HG03342 (cell line): ENCODE measurements at regions not wholly inside any gene's neighbourhood (a gene's known extent, or its start where the extent isn't known, plus 50 kb on each side); places are given as distances from the start of the nearest gene placed in this dataset.
"Not testable (repeated sequence)": the region's sequence is repeated elsewhere in the genome, so short reads cannot be mapped to it uniquely, and the experiment has no call there.

ENCODE experiments used
- ATAC-seq: cut with Tn5 transposase; IDR thresholded peaks from one replicate; pipeline ENCODE4 v1.9.1; 2021; ENCODE audit warnings: mild to moderate bottlenecking, moderate library complexity; ENCODE audit not compliant: unreplicated experiment

DNA sequence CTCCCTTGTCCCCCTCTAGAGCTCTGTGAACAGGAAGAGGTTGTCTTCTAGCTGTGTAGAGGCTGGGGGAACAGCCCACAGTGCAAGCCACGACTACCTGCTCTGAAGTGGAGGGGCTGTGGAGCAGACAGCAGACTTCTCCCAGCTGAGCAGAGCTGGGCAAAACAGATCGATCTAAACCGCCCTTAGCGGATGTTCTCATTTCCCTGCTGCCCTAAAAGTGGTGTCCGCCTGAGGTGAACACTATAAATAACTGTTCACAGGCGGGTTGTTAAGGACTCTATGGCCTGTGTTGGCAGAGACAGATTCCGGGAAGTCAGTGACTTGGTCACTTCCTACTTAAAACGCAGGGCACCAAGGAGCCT lies 203.2 kb downstream of the RHOU start:
- no peak for ATAC-seq

DNA sequence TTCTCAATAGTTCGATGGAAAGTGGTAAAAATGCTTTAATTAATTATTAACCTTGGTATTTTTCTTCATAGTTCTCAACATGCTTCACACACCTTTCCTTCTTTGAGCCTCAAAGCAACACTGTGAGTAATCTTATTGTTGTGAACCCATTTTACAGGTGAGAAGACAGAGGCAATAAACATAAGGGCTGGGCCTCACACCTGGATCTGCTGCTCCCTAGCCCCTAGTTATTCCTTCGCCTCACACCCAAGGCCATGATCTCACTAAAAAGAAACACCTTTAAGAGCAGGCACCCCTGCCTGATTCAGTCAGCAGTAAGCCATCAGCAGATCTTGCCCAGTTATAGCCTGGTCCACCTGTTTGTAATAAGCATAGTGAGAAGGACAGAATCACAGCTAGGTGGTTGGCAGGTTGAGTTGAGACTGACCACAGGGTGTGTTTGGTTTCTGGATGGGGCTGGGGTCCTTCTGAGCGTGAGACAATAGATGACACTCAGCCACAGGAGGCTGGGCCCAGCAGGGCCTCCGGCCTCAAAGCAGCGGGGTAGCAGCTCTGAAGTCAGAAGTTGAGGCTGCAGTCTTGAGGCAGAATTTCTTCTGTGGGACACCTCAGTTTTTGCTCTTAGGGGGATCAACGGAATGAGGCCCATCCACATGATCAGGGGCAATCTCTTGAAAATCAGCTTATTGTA lies 203.9 kb downstream of the RHOU start:
- ATAC-seq = no peak

DNA sequence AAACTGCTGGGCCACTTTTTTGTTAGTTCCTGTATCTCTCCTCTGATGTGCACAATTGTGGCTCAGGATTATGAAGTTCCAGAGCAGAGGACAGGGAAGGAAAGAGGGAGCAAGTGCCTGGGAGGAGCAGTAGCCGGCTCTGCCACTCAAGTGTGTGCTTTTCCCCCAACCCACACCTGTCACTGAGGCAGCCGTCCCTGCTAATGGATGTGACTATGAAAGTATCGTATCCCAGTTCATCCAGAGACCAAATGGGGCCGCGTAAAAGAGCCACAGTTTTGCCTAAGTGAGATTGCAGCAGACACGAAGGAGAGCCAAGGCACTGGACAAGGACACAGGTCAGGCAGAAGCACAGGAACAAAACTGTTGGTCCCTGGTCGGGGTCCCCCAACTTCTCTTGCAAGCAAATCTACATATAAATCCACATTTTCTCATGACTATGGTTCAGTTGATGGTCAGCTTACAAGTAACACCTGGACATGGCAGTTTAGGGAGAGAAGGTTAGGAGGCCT lies 204.7 kb downstream of the RHOU start:
- no peak for ATAC-seq

DNA sequence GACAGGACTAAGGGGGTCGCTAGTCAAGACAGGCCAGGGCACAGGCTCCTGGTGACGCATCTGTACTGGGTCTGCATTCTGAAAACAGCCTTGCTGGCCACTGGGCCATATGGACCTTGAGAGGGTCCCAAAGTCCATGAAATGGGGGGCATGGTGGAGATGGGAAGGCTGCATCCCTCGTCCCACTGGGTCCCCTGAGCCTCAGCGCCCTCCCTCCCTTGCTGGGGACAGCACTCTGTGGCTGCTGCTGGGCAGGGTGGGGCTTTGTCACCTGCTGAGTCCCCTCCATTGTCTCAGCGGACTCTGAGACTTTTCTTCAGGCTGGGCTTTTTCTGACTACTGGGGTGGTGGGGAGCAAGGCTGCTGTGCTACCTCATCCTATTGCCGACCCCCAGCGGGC lies 205.2 kb downstream of the RHOU start:
- no peak for ATAC-seq

DNA sequence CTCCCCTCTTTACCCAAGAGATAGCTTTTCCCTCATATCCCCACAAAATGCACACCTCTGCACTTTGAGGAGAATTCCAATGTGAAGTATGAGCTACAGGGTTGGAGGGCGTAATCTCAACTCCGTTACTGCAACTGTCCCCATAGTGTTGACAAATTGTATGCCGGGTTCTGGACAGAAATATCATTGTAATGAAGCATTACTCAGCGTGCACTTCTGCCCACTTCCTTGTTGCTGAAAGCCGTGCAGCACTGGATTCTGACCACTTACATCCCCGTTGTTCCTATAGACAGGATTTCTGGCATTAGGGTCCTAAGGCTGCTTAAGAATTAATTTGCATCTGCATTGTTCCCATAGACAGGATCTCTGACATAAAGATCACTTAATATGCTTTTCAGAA lies 205.6 kb downstream of the RHOU start:
- ATAC-seq = no peak

DNA sequence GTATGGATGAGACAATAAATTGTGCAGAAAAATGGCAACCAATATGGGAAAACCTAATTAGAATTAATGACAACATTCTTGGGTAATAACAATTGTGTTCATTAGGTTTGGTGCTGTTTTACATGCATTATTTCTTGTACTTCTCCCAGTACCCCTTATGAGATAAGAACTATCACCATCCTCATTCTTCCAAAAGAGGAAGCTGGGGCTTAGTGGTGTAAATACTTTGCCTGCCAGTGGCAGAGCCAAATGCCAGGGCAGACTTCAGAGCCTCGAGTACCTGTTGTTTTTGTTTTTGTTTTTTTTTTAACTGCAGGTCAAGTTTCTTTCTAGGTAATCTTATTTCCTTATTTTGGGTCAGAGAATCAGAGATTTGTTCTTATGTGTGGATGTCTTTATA lies 206.4 kb downstream of the RHOU start:
- ATAC-seq = no peak

DNA sequence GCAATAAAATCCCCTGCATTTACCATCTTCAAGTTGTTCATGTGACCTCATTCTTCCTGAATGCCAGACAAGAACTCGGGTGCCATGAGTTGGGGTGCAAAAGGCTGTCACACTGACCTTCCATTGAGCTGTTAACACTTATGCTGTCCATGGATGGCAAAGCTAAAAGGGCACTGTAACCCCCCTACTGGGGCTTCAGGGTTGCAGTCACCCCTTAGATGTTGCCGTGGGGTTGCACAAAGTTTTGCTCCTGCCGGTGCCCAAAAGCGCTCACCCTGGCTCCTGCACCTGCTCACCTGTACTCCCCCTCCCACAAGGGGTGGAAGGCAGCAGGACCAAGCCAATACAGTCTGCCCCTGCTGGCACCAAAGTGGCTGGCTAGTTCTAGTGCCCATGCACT lies 208.2 kb downstream of the RHOU start:
- no peak for ATAC-seq

DNA sequence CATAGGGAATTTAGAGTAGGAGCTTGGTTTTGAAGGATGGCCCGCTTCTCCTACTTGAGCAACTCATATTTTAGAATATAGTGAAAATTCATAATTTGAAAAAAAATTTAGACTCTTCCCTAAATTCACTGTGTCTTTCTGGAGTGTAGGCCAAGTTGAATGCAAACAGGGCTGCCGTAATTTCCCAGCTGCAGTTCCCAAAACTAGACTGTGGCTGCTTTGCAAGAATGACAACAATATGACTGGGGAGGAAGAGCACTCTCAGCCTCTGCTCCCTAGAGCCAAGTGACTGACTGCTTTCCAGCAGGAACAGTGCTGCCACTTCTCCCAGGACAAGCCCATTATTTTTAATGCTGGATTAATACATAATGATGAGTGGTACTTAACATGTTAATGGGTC lies 209.0 kb downstream of the RHOU start:
- ATAC-seq = no peak

DNA sequence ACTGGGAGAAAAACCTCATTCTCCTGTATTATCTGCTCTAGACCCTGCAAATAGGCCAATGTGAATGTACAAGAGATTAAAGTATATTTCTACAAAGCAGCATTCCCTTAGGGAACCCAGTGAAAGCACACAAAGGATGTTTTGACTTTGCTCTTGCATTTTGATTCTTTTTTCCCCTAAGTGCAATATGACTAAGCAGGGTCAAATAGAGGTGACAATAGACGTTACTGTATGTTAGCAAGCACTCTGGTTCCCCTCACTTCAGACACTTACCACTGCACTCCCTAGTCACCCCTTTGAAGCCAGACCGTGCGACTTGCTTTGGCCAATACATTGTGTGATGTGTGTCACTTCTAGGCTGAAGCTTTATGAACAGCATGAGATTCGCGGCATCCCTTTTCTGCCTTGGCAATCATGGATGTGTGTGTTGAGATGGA lies 209.7 kb downstream of the RHOU start:
- no peak for ATAC-seq

DNA sequence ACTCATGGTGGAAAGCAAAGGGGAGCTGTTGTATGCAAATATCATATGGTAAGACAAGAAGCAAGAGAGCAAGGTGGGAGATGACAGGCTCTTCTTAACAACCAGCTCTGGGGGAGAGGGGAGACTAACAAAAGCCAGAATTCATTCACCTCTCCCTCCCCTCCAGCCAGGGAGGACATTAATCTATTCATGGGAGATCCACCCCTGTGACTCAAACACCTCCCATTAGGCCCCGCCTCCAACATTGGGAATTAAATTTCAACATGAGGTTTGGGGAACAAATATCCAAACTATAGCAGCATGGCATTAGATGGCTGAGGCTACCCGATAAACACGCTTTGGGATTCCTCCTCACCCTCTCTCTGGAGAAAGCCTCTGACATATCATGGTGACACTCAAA lies 210.6 kb downstream of the RHOU start:
- no peak for ATAC-seq

DNA sequence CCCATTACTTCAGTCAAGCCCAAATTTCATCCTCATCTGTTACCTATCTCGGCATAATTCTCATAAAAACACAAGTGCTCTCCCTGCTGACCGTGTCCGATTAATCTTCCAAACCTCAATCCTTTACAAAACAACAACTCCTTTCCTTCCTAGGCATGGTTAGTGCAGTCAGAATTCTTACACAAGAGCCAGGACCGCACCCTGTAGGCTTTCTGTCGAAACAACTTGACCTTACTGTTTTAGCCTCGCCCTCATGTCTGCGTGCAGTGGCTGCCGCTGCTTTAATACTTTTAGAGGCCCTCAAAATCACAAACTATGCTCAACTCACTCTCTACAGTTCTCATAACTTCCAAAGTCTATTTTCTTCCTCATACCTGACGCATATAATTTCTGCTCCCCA lies 214.3 kb downstream of the RHOU start:
- not testable (repeated sequence) for ATAC-seq

DNA sequence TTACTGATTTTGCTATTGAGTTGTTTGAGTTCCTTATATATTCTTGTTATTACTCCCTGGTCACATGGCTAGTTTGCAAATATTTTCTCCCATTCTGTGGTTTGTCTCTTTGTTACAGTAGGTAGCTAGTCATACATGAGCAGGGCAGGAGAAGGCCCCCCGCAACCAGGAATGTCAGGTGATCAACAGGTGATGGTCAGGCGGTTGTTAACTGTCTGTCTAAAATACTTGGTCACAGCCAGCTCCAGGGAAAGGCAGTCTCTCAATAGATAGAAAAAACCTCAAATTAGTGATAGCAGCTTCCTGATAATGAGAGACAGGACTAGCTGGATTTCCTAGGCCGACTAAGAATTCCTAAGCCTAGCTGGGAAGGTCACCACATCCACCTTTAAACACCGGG lies 217.9 kb downstream of the RHOU start:
- no peak for ATAC-seq

DNA sequence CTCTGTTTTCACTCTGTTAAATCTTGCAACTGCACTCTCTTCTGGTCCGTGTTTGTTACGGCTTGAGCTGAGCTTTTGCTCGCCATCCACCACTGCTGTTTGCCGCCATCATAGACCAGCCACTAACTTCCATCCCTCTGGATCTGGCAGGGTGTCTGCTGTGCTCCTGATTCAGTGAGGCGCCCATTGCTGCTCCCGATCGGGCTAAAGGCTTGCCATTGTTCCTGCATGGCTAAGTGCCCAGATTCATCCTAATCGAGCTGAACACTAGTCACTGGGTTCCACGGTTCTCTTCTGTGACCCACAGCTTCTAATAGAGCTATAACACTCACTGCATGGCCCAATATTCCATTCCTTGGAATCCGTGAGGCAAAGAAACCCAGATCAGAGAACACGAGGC lies 218.5 kb downstream of the RHOU start:
- ATAC-seq = not testable (repeated sequence)

DNA sequence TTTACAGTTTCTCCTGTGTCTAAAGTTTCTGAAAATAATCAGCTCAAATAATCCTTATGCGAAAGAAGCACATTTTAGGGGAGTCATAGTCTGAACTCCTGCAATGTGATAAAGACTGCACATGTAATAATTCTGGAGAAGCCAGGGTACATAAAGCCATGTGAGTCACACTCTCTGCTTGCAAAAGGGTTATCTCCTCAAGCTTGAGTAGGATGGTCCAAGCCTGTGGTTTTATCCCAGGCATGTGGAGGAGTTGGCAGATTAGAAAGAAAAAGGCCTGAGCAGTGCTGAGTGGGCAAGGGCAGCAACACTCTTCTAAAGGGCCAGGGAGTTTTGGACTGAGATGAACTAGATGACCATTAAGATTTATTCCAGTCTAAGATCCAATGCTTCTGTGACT lies 220.4 kb downstream of the RHOU start:
- ATAC-seq = no peak

DNA sequence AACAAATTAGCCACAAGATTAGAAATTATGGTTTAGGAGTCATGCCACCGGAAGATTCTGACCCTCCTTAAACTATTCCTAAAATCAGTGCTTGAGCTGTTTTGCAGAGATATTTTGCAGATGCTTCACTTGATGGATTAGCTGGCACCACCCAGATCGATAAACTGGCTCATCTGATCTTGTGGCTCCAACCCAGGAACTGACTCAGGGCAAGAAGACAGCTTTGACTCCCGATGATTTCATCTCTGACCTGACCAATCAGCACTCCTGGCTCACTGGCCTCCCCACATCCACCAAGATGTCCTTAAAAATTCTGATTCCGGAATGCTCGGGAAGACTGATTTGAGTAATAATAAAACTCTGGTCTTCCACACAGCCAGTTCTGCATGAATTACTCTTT lies 221.6 kb downstream of the RHOU start:
- ATAC-seq = no peak

DNA sequence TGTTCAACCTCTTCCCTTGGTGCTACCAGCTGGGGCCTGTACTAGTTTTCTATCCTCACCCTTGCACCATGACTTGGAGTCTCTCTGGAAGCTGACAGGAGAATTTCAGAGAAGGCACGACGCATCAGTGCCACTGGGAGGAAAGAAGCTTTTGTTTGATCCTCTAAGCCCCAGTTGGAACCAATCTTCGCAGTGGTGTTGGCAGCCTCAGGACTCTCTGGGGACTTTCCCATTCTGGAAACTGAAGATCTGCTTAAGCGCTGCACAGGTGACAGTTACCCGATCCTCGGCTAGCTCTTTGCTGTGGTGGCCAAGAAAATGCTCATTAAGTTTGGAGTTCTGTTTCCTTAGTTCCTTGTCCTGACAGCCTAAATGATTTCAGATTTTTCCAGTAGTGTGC lies 222.3 kb downstream of the RHOU start:
- ATAC-seq = no peak

DNA sequence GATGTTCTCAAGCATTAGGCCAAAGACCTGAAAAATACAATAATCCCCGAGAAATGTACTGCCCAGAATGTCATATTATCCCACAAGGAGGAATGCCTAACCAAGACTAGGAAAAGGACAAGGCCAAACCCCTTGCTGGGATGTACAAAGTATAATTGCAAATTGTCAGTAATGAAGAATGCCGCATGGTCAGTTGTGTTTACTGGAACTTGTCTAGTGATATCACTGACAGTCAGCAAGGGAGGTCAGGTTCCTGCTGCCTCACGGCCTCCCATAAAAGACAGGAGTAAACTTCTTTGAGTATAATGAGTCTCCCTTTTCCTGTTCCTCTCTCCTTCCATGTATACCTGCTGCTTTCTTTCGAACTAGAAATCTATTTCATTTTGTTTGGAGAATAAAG lies 222.8 kb downstream of the RHOU start:
- no peak for ATAC-seq

DNA sequence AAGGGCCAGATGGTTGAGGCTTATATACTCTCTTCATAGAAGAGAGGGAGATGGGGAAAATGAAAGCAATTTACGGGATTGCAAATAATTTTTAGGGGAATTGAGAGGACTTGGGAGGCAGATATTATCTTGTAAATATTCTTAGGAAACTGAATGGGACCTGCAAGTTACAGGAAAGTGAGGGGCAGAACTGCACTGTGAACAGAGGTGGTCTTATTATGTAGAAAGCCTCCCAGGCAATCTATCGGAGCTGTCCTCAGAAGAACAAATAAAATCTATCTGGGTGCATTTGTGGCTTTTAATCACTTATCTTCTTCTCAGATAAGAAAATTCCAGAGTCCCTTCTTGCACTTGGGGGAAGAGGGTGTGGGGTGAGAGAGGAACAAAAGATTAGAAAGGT lies 223.5 kb downstream of the RHOU start:
- no peak for ATAC-seq

DNA sequence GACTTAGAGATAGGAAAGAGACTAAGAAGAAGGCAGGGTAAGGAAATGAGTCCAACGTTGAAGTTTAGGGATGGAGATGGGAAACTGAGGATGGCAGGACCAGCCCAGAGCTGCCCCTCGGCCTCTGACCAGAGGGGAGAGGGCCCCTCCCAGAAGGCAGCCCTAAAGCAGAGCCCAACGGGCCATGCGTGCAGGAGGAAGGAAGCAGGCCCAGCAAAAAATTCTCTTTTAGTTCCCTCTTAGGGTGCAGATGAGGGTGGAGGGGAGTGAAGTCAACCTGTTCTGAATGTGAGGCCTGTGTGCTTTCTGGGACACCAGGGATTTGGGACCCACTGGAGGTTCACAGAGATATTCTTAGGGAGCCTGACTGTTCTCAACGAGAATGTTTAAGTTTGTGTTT lies 225.4 kb downstream of the RHOU start:
- no peak for ATAC-seq

DNA sequence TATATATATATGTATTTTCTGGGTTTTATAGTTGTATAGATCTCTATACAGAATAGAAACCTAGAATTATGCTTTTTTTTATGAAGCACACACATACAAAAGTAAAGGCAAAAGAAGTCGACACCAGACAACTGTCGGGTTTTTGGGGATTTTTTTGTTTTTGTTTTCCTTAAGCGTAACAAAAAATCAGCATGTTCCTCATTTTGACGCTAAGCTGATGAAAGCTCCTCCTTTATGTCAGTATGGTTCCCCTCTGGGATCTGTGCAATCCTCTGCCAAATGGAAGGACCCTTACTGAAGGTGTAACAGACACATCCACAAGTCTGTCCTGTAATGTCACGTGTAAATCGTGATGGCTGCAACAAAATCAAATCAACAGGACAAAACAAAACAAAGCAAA lies 226.2 kb downstream of the RHOU start:
- ATAC-seq = no peak

DNA sequence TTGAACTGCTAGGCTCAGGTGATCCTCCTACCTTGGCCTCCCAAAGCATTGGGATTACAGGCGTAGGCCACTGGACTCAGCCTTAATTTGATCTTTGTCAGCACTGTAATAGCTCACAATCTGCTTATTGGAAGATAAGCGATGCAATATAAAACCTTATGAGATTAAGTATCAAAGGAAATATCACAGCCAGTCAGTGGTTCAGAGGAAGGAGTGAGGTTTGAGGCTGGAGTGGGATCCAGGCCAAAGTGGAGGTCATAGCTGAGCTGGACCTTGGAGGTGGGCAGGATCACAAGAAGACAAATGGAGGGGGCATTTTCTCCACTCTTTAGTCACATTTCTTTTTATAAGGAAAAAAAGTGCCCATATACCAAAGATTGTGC lies 228.5 kb downstream of the RHOU start:
- no peak for ATAC-seq

DNA sequence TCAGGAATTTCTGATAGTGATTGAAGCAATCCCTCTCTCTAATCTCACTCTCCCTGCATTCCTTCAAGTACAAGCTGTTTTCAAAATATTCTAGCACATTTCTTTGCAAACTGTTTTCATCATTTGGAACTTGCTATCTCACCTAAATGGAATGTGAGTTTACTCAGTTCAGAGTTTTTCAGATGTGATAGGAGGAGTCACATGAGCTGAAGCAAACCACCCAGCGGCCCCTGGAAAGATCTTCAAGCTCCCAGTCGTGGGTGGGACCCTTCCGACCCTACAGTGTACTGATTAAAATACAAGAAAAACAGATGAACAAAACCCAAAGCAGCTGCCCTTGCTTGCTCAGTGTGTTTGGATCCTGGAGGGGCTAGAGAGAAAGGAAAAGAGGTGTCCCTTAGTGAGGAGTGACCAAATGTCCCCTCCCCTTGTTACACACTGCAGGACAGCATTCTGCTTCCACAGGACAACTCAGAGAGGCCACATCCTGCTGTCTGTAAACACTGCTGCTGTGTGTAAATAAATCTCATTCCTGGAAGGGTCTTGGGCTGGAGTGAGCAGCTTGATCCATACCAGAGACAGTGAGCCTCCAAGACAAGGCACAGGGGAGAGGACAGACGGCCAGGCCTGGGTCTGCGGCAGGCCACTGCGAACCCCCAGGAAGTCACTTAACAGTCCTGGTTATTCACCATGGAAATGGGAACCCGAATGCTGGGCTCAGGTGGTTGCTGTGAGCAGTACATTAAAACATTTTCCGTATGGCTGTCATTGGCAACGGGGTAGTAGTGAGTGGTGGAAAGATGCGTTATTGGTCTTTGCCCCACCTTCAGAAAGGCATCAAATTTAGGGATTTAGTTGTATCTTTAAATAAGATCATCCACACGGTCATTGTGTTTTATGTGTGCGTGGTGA lies 229.2 kb downstream of the RHOU start:
- ATAC-seq = no peak
